GM06990 (cell line): ENCODE measurements at regions not wholly inside any gene's neighbourhood (a gene's known extent, or its start where the extent isn't known, plus 50 kb on each side); places are given as distances from the start of the nearest gene placed in this dataset.

Experiments
- DNase-seq: peaks from one replicate; pipeline ENCODE4 v3.0.0-alpha.2; 2011; ENCODE audit not compliant: insufficient read length; ENCODE audit errors: extremely low read depth
- H3K27me3 ChIP-seq: replicated peaks from 2 replicates; pipeline ENCODE4 v1.6.0; 2011; ENCODE audit warnings: low read length; ENCODE audit not compliant: control insufficient read depth, insufficient read depth
- H3K36me3 ChIP-seq: 2 replicates; pipeline ENCODE4 v1.5.1; 2011; ENCODE audit warnings: low read length; ENCODE audit not compliant: control insufficient read depth, insufficient read depth
- H3K4me3 ChIP-seq: replicated peaks from 2 replicates; pipeline ENCODE4 v1.5.1; 2011; ENCODE audit warnings: low read depth, mild to moderate bottlenecking, control low read depth, low read length
- CTCF ChIP-seq: IDR thresholded peaks from 2 replicates; pipeline ENCODE4 v1.5.1; 2011; ENCODE audit warnings: low read length, control low read depth, mild to moderate bottlenecking, inconsistent platforms; ENCODE audit not compliant: insufficient read depth, poor library complexity, severe bottlenecking

- TF ChIP-seq CTCF: no peak
- DNase-seq: no peak
- Histone ChIP-seq H3K27me3 (no peaks in the 10 kb centered on the region), H3K36me3 (no peaks in the 10 kb centered on the region), H3K4me3 (no peak overlapping the region)
Measured at GRCh38 chr4:66927937-66928336, 617.4 kb downstream of the CENPC start.

- Histone ChIP-seq H3K36me3 (no peaks in the 10 kb centered on the region), H3K4me3 (no peak overlapping the region), H3K27me3 (no peaks in the 10 kb centered on the region)
- DNase-seq: no peak
- TF ChIP-seq CTCF: no peak
Measured at GRCh38 chr4:66926687-66927086, 618.6 kb downstream of the CENPC start.

- no peaks in the 10 kb centered on the region for H3K36me3 ChIP-seq
- no peak for TF ChIP-seq CTCF
- DNase-seq: no peak
- H3K27me3 ChIP-seq: no peaks in the 10 kb centered on the region
- H3K4me3 ChIP-seq: no peak overlapping the region
Measured at GRCh38 chr4:66923081-66923865, 622.0 kb downstream of the CENPC start.

- Histone ChIP-seq H3K36me3 (no peaks in the 10 kb centered on the region), H3K4me3 (no peak overlapping the region), H3K27me3 (no peaks in the 10 kb centered on the region)
- TF ChIP-seq CTCF: no peak
- no peak for DNase-seq
Measured at GRCh38 chr4:66921433-66921832, 623.9 kb downstream of the CENPC start.

GRCh38 chr4:66920514-66920913 lies 624.8 kb downstream of the CENPC start:
- DNase-seq: no peak
- Histone ChIP-seq H3K4me3 (no peak overlapping the region), H3K27me3 (no peaks in the 10 kb centered on the region), H3K36me3 (no peaks in the 10 kb centered on the region)
- no peak for TF ChIP-seq CTCF
